ENCODE measurements at regions not wholly inside any gene's neighbourhood (a gene's known extent, or its start where the extent isn't known, plus 50 kb on each side); places are given as distances from the start of the nearest gene placed in this dataset.
A peak's percentile ranks its signal among the peaks of the same experiment; 100 is the strongest.

- DNase-seq, result peak in 1 of 4 experiments; percentile 10
Observed at GRCh38 chr10:6667679-6668270, 87.7 kb upstream of the PRKCQ start.

- DNase-seq, result no peak
Observed at GRCh38 chr10:6667150-6667549, 87.1 kb upstream of the PRKCQ start.

GRCh38 chr10:6665847-6666246 is 85.8 kb upstream of the PRKCQ start:
- DNase-seq, result no peak

- DNase-seq, result no peak
Observed at GRCh38 chr10:6660460-6660859, 80.4 kb upstream of the PRKCQ start.

- no peak for DNase-seq
Observed at GRCh38 chr10:6659451-6659850, 79.4 kb upstream of the PRKCQ start.

GRCh38 chr10:6657669-6658068 is 77.6 kb upstream of the PRKCQ start:
- DNase-seq, result no peak

GRCh38 chr10:6657196-6657595 is 77.1 kb upstream of the PRKCQ start:
- no peak for DNase-seq

- no peak for DNase-seq
Observed at GRCh38 chr10:6654571-6654970, 74.5 kb upstream of the PRKCQ start.

GRCh38 chr10:6650586-6650985 is 70.5 kb upstream of the PRKCQ start:
- DNase-seq, result no peak

- no peak for DNase-seq
Observed at GRCh38 chr10:6649903-6650302, 69.8 kb upstream of the PRKCQ start.

GRCh38 chr10:6648894-6649720 is 69.0 kb upstream of the PRKCQ start:
- no peak for DNase-seq

- DNase-seq, result peak; percentile 23 to 51 (median 42)
Observed at GRCh38 chr10:6647811-6648526, 67.9 kb upstream of the PRKCQ start.

GRCh38 chr10:6643962-6644361 is 63.9 kb upstream of the PRKCQ start:
- DNase-seq, result no peak

GRCh38 chr10:6642876-6643275 is 62.8 kb upstream of the PRKCQ start:
- no peak for DNase-seq

- DNase-seq, result no peak
Observed at GRCh38 chr10:6640433-6641040, 60.5 kb upstream of the PRKCQ start.

GRCh38 chr10:6637053-6637452 is 57.0 kb upstream of the PRKCQ start:
- DNase-seq, result no peak

GRCh38 chr10:6635784-6636183 is 55.7 kb upstream of the PRKCQ start:
- DNase-seq, result no peak
